ENCODE measurements at regions not wholly inside any gene's neighbourhood (a gene's known extent, or its start where the extent isn't known, plus 50 kb on each side); places are given as distances from the start of the nearest gene placed in this dataset.

DNA sequence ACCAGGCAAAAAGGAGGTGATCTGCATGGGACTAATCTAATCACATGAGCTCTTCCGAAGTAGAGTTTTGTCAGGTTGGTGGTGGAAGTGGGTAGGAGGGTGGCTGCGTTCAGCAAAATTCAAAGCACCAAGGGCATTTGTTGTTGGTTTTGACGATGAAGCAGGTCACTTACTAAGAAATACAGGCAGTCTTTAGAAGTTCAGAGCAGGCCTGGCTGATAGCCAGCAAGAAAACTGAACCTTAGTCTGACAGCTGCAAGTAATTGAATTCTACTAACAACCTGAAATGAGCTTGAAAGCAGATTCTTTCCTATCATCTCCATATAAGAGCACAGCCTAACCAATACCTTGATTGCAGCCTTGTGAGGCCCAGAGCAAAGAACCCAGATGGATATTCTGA is 505.8 kb downstream of the KLHL13 start (continued):
- TF ChIP-seq, protein P1, sequence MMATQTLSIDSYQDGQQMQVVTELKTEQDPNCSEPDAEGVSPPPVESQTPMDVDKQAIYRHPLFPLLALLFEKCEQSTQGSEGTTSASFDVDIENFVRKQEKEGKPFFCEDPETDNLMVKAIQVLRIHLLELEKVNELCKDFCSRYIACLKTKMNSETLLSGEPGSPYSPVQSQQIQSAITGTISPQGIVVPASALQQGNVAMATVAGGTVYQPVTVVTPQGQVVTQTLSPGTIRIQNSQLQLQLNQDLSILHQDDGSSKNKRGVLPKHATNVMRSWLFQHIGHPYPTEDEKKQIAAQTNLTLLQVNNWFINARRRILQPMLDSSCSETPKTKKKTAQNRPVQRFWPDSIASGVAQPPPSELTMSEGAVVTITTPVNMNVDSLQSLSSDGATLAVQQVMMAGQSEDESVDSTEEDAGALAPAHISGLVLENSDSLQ (IDR thresholded peaks at IDR 0.05) = no peak

DNA sequence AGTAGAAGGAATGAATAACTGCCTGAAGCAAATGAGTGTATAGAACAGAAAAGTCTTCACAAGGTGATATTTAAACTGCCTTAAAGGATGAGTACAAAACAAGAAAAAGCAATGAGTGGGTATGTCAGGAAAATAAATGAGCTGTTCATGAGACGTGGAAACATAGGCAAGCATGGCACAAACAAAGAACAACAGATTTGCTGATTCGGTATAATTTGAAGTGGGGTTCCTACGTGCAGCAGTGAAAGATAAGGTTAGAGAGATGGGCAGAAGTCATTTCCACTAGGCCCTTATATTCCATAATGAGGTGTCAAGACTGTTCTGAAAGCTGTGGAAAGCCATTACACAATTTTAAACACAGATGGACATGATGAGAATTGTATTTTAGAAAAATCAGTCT is 506.6 kb downstream of the KLHL13 start:
- H3K9me1 ChIP-seq (ENCODE audit: control insufficient read depth, insufficient read depth, low read length) = no peaks in the 10 kb centered on the region
- H3K27ac ChIP-seq (ENCODE audit: extremely low read depth, low read depth, low read length) = no peak overlapping the region
- H3K27me3 ChIP-seq (ENCODE audit: control insufficient read depth in 2 of 2, insufficient read depth in 2 of 2, low read length in 2 of 2) = no peaks in the 10 kb centered on the region
- FAIRE-seq (no peak), DNase-seq (ENCODE audit: extremely low read depth in 1 of 4, low spot score in 3 of 4) (no peak), ATAC-seq (no peak)
- no peaks in the 10 kb centered on the region for H4K20me1 ChIP-seq (replicated peaks; ENCODE audit: control insufficient read depth, insufficient read depth, low read length)
- H3K9ac ChIP-seq (ENCODE audit: insufficient read depth in 1 of 2, low read depth in 2 of 2, low read length in 2 of 2) = no peak overlapping the region
- no peaks in the 10 kb centered on the region for H3K9me3 ChIP-seq (replicated peaks; ENCODE audit: control insufficient read depth, insufficient read depth, low read depth, low read length)
- WGBS (ENCODE audit: insufficient coverage, low coverage, missing lambda C conversion rate) = 0% methylated on average over 3 of the region's 3 CpGs
- no peak for TF ChIP-seq TAF1 (IDR thresholded peaks at IDR 0.05; ENCODE audit: control insufficient read depth, extremely low read depth, insufficient read depth, low read length, severe bottlenecking)
- no peak for TF ChIP-seq SMAD3 (CRISPR knock-in tag; conservative IDR thresholded peaks at IDR 0.05)
- TF ChIP-seq KDM4B (IDR thresholded peaks at IDR 0.05; ENCODE audit: borderline replicate concordance in 2 of 2, low read depth in 1 of 2) = no peak
- TF ChIP-seq POLR2H (tag; IDR thresholded peaks at IDR 0.05; ENCODE audit: low read depth) = no peak
- TF ChIP-seq, protein P2, sequence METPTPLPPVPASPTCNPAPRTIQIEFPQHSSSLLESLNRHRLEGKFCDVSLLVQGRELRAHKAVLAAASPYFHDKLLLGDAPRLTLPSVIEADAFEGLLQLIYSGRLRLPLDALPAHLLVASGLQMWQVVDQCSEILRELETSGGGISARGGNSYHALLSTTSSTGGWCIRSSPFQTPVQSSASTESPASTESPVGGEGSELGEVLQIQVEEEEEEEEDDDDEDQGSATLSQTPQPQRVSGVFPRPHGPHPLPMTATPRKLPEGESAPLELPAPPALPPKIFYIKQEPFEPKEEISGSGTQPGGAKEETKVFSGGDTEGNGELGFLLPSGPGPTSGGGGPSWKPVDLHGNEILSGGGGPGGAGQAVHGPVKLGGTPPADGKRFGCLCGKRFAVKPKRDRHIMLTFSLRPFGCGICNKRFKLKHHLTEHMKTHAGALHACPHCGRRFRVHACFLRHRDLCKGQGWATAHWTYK (CRISPR knock-in tag; IDR thresholded peaks at IDR 0.05) = no peak
- in situ Hi-C loops (cut with MboI) = no loop called here
- intact Hi-C loops (cut with micrococcal nuclease) = no loop called here
- no TSS peak for BruUV-seq (replicated peaks)
- POLR2A ChIA-PET = no interaction called here
- no peaks in the 10 kb centered on the region for H3K36me3 ChIP-seq (ENCODE audit: control insufficient read depth, insufficient read depth, low read length)
- no peaks in the 10 kb centered on the region for H3K79me2 ChIP-seq (ENCODE audit: control insufficient read depth, insufficient read depth, low read length)
- H3K4me3 ChIP-seq = no peak overlapping the region
- no peaks in the 10 kb centered on the region for H3K4me1 ChIP-seq (replicated peaks in 1 of 2; ENCODE audit: control insufficient read depth in 2 of 2, insufficient read depth in 2 of 2, low read length in 2 of 2)
- CTCF ChIA-PET (ENCODE audit: low intra/inter-chr PET ratio) = no interaction called here
- H2AFZ ChIP-seq (ENCODE audit: low read depth, low read length) = no peak overlapping the region
- no peak overlapping the region for H3K4me2 ChIP-seq (ENCODE audit: insufficient read depth, low read length)
